AG10803 (cell line): ENCODE measurements at regions not wholly inside any gene's neighbourhood (a gene's known extent, or its start where the extent isn't known, plus 50 kb on each side); places are given as distances from the start of the nearest gene placed in this dataset.

Source experiments
- DNase-seq: peaks from one replicate; pipeline ENCODE4 v3.0.0; 2010; ENCODE audit warnings: low read depth
- H3K4me3 ChIP-seq: 2 replicates; pipeline ENCODE4 v1.5.1; 2011; ENCODE audit warnings: mild to moderate bottlenecking, low read length, control low read depth
- CTCF ChIP-seq: conservative IDR thresholded peaks from 2 replicates; pipeline ENCODE4 v1.5.1; 2011; ENCODE audit warnings: mild to moderate bottlenecking, low read length, control low read depth, inconsistent platforms

GRCh38 chr2:38228753-38229152 lies 148.3 kb downstream of the ATL2 start:
- no peak for TF ChIP-seq CTCF
- no peak overlapping the region for H3K4me3 ChIP-seq
- DNase-seq = no peak

GRCh38 chr2:38224821-38225437 lies 149.0 kb upstream of the CYP1B1 start:
- TF ChIP-seq CTCF = no peak
- H3K4me3 ChIP-seq = no peak overlapping the region

GRCh38 chr2:38224181-38224580 lies 148.2 kb upstream of the CYP1B1 start:
- no peak for DNase-seq
- TF ChIP-seq CTCF = no peak
- H3K4me3 ChIP-seq = no peak overlapping the region

More at GRCh38 chr2:38224821-38225437, 149.0 kb upstream of the CYP1B1 start:
- no peak for DNase-seq

GRCh38 chr2:38223256-38223655 lies 147.3 kb upstream of the CYP1B1 start:
- TF ChIP-seq CTCF = no peak
- H3K4me3 ChIP-seq = no peak overlapping the region
- DNase-seq = no peak

GRCh38 chr2:38220164-38220563 lies 144.2 kb upstream of the CYP1B1 start:
- no peak for DNase-seq
- no peak overlapping the region for H3K4me3 ChIP-seq
- TF ChIP-seq CTCF = no peak

- no peak for TF ChIP-seq CTCF
- no peak for DNase-seq
- H3K4me3 ChIP-seq = no peak overlapping the region
Measured at GRCh38 chr2:38218995-38219394, 143.0 kb upstream of the CYP1B1 start.

GRCh38 chr2:38218591-38218991 lies 142.6 kb upstream of the CYP1B1 start:
- TF ChIP-seq CTCF = no peak
- peak; percentile 40 for DNase-seq
- no peak overlapping the region for H3K4me3 ChIP-seq
